CD4-positive, alpha-beta T cell (primary cell): ENCODE measurements at regions not wholly inside any gene's neighbourhood (a gene's known extent, or its start where the extent isn't known, plus 50 kb on each side); places are given as distances from the start of the nearest gene placed in this dataset.
"Not testable (repeated sequence)": the region's sequence is repeated elsewhere in the genome, so short reads cannot be mapped to it uniquely, and the experiment has no call there.

Experiments used
- ATAC-seq: fragments of 200-7000 bp; cut with Tn5 transposase; one replicate; pipeline ENCODE4 v1.10.0; 2022; ENCODE audit warnings: mild to moderate bottlenecking; ENCODE audit not compliant: poor library complexity
- CTCF ChIA-PET: fragments of 350-600 bp; sonication (Branson Sonifier 250); formaldehyde crosslinking; loops from one replicate; lab custom pipeline; 2021; ENCODE audit warnings: antibody characterized with exemption, inconsistent platforms; lab: Charles Lee
- POLR2A ChIA-PET: fragments of 350-600 bp; sonication (Branson Sonifier 250); formaldehyde crosslinking; loops from one replicate; lab custom pipeline; 2021; ENCODE audit warnings: antibody characterized with exemption, inconsistent platforms; lab: Charles Lee
- DNase-seq, 14 experiments: peaks; one replicate each; pipeline ENCODE4 v3.0.0-alpha.2; 2013 to 2020; ENCODE audit warnings: mixed read lengths in 2 of 14
- H3K27ac ChIP-seq, 2 donors: one replicate each; pipeline versions ENCODE4 v1.5.1 to v1.7.0; 2013; ENCODE audit warnings: low read length in 2 of 2, low read depth in 1 of 2, mild to moderate bottlenecking in 1 of 2
- H3K27me3 ChIP-seq, 2 experiments: 1 replicate in 1 of 2; 2 replicates in 1 of 2; pipeline versions ENCODE4 v1.6.1 to v1.7.0; 2013; ENCODE audit warnings: low read length in 2 of 2, control low read depth in 1 of 2, mild to moderate bottlenecking in 1 of 2, moderate library complexity in 1 of 2; ENCODE audit not compliant: insufficient read depth in 2 of 2, control insufficient read depth in 1 of 2
- H3K36me3 ChIP-seq: one replicate; pipeline ENCODE4 v1.6.1; 2013; ENCODE audit warnings: low read length, control low read depth; ENCODE audit not compliant: insufficient read depth
- H3K4me1 ChIP-seq: one replicate; pipeline ENCODE4 v1.6.1; 2013; ENCODE audit warnings: low read length, control low read depth; ENCODE audit not compliant: insufficient read depth
- H3K4me3 ChIP-seq: one replicate; pipeline ENCODE4 v1.5.1; 2013; ENCODE audit warnings: mild to moderate bottlenecking, low read length, moderate library complexity
- H3K9me3 ChIP-seq, 2 experiments: 1 replicate in 1 of 2; 2 replicates in 1 of 2; pipeline versions ENCODE4 v1.6.1 to v1.7.0; 2013; ENCODE audit warnings: low read length in 2 of 2, mild to moderate bottlenecking in 2 of 2, control low read depth in 1 of 2, moderate library complexity in 1 of 2; ENCODE audit not compliant: control insufficient read depth in 1 of 2, insufficient read depth in 1 of 2
- H3K27ac Mint-ChIP-seq: one replicate; pipeline ENCODE4 v1.8.0; 2020; ENCODE audit warnings: mixed read lengths
- H3K27me3 Mint-ChIP-seq: one replicate; pipeline ENCODE4 v1.8.0; 2021; ENCODE audit warnings: mixed read lengths
- H3K36me3 Mint-ChIP-seq: one replicate; pipeline ENCODE4 v1.8.0; 2021; ENCODE audit warnings: low read depth, mixed read lengths
- H3K4me1 Mint-ChIP-seq: one replicate; pipeline ENCODE4 v1.8.0; 2021; ENCODE audit warnings: low read depth, mixed read lengths
- H3K4me3 Mint-ChIP-seq: one replicate; pipeline ENCODE4 v1.8.0; 2020; ENCODE audit warnings: mild to moderate bottlenecking, mixed read lengths
- H3K9me3 Mint-ChIP-seq: one replicate; pipeline ENCODE4 v1.8.0; 2020; ENCODE audit warnings: mixed read lengths
- intact Hi-C, 2 experiments: fragments of 100-400 bp; cut with DNase I in 1 of 2; cut with micrococcal nuclease in 1 of 2; formaldehyde crosslinking; loops; one replicate each; pipeline versions ENCODE4 v1.15.1 to v1.9.0; 2023 to 2025; cut with DNase I, micrococcal nuclease
- TF ChIP-seq, protein P1 (sequence below): fragments of 200-600 bp; IDR thresholded peaks from one replicate; pipeline ENCODE4 v1.8.0; 2022; ENCODE audit warnings: antibody characterized with exemption, mild to moderate bottlenecking

DNA sequence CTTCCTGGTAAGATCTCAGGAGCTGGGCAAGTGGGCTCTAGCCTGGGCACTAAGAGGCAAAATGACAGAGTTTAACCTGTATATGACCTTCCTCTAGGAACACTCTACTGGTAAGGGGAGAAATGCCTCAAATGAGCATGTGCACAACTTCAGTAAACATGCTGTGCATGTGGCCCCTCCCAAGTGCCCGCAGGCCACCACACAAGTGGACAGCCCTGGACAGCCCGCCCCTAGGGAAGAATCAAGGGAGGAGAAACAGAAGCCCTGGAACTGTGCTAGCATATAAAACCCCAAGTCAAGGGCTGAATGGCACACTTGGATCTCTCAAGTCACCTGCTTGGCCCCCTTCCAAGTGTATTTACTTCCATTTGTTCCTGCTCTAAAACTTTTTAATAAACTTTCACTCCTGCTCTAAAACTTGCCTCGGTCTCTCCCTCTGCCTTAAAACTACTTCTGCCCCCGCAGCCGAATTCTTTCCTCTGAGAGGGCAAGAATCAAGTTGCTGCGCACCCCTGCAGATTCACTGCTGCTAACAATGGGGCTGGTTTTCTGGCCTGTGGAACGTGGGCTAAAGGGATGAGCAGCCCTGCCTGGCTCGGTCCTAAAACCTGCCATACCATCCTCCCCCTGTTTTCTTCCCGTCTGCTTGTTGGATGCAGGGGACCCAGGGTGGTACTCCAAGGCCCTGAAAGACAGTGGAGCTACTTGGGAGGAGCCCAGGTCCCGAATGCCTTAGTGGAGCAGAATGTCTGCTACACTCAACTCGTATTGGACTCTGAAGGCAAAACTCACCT lies 93.5 kb downstream of the IER5 start:
- TF ChIP-seq, protein P1, sequence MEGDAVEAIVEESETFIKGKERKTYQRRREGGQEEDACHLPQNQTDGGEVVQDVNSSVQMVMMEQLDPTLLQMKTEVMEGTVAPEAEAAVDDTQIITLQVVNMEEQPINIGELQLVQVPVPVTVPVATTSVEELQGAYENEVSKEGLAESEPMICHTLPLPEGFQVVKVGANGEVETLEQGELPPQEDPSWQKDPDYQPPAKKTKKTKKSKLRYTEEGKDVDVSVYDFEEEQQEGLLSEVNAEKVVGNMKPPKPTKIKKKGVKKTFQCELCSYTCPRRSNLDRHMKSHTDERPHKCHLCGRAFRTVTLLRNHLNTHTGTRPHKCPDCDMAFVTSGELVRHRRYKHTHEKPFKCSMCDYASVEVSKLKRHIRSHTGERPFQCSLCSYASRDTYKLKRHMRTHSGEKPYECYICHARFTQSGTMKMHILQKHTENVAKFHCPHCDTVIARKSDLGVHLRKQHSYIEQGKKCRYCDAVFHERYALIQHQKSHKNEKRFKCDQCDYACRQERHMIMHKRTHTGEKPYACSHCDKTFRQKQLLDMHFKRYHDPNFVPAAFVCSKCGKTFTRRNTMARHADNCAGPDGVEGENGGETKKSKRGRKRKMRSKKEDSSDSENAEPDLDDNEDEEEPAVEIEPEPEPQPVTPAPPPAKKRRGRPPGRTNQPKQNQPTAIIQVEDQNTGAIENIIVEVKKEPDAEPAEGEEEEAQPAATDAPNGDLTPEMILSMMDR: no peak
- no peaks in the 10 kb centered on the region for H3K9me3 Mint-ChIP-seq
- no peak overlapping the region for H3K27ac Mint-ChIP-seq
- peaks cover 21% of the 10 kb centered on the region for H3K4me1 Mint-ChIP-seq
- Histone ChIP-seq H3K27ac (no peak overlapping the region), H3K36me3 (no peaks in the 10 kb centered on the region), H3K4me1 (peaks cover 19% of the 10 kb centered on the region), H3K4me3 (no peak overlapping the region), H3K27me3 (no peaks in the 10 kb centered on the region), H3K9me3 (no peaks in the 10 kb centered on the region)
- CTCF ChIA-PET: no interaction called here
- no peak for ATAC-seq
- H3K27me3 Mint-ChIP-seq: peaks cover 2% of the 10 kb centered on the region
- POLR2A ChIA-PET: no interaction called here
- no peaks in the 10 kb centered on the region for H3K36me3 Mint-ChIP-seq
- H3K4me3 Mint-ChIP-seq: no peak overlapping the region
- intact Hi-C loops: no loop called here
- DNase-seq: no peak

DNA sequence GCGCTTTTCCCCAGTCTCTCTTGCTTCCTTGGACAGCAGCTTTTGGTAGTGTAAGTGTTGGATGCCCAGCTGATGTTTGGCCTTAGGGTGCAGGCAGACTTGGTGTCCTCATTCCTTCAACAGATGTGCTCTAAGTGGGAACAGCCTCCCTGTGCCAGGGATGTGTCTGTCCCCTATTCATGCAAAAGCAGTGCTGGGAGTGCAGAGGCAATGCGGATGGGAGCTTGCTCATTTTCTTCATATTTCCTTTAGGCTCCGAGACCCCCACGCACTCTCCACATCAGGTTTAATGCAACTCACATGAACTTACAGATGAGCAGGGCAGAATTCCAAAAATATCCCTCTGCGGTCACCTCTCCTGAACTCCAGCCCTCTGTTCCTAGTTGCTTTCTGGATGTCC lies 96.1 kb downstream of the IER5 start:
- H3K27ac ChIP-seq: no peak overlapping the region
- Mint-ChIP-seq H3K27me3 (peaks cover 4% of the 10 kb centered on the region), H3K36me3 (no peaks in the 10 kb centered on the region), H3K9me3 (no peaks in the 10 kb centered on the region), H3K4me1 (peaks cover 10% of the 10 kb centered on the region), H3K27ac (no peak overlapping the region), H3K4me3 (no peak overlapping the region)
- no peaks in the 10 kb centered on the region for H3K9me3 ChIP-seq
- DNase-seq: no peak
- ChIA-PET POLR2A (no interaction called here), CTCF (no interaction called here)
- ATAC-seq: no peak
- intact Hi-C loops: loop anchor here in 1 of 2 experiments (5.0 kb wide), 1 partner anchor 493 kb away; no protein-coding TSS in a partner anchor
- no peak overlapping the region for H3K4me3 ChIP-seq
- peaks cover 15% of the 10 kb centered on the region for H3K4me1 ChIP-seq
- TF ChIP-seq, protein P1: no peak
- no peaks in the 10 kb centered on the region for H3K36me3 ChIP-seq
- H3K27me3 ChIP-seq: no peaks in the 10 kb centered on the region

DNA sequence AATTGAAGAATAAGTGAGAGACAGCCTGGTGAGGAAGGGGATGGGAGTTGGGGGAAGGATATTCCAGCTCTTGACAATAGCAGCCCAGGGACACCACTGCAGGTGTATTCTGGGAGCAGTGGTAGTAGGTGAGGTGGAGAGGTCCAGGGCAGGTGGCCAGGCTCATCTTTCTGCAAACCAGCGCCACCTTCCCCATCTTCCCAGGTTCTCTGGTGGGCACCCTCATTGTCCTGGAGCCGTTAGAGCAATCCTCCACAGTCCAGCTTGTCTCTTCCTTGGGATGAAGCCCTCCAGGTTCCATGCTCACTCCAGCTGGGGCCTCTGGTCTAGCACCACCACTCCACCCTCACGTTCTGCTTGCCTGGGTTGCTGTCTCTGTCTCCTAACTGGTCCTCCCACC lies 97.0 kb downstream of the IER5 start:
- Histone ChIP-seq H3K4me3 (no peak overlapping the region), H3K27me3 (no peaks in the 10 kb centered on the region), H3K4me1 (peaks cover 15% of the 10 kb centered on the region), H3K27ac (no peak overlapping the region), H3K9me3 (no peaks in the 10 kb centered on the region), H3K36me3 (no peaks in the 10 kb centered on the region)
- peaks cover 4% of the 10 kb centered on the region for H3K27me3 Mint-ChIP-seq
- ATAC-seq (no peak), DNase-seq (no peak)
- H3K36me3 Mint-ChIP-seq: no peaks in the 10 kb centered on the region
- ChIA-PET POLR2A (no interaction called here), CTCF (interaction anchor here (0.9 kb wide), 1 partner anchor 239 kb away, joined by 3 read pairs; no protein-coding TSS in a partner anchor)
- no peaks in the 10 kb centered on the region for H3K9me3 Mint-ChIP-seq
- H3K4me1 Mint-ChIP-seq: peaks cover 2% of the 10 kb centered on the region
- no peak overlapping the region for H3K27ac Mint-ChIP-seq
- H3K4me3 Mint-ChIP-seq: no peak overlapping the region
- intact Hi-C loops: loop anchor here in 1 of 2 experiments (5.0 kb wide), 1 partner anchor 492 kb away; no protein-coding TSS in a partner anchor
- TF ChIP-seq, protein P1: no peak

- H3K9me3 Mint-ChIP-seq, H3K36me3 ChIP-seq, POLR2A ChIA-PET, H3K9me3 ChIP-seq, H3K4me3 ChIP-seq, H3K27me3 ChIP-seq, H3K4me3 Mint-ChIP-seq, ATAC-seq, H3K27ac Mint-ChIP-seq, H3K36me3 Mint-ChIP-seq, H3K27me3 Mint-ChIP-seq, DNase-seq, H3K27ac ChIP-seq, H3K4me1 Mint-ChIP-seq: not testable (repeated sequence)
- CTCF ChIA-PET: interaction anchor here (1.6 kb wide), 1 partner anchor 239 kb away, joined by 5 read pairs; no protein-coding TSS in a partner anchor
- intact Hi-C loops: loop anchor here in 1 of 2 experiments (5.0 kb wide), 1 partner anchor 491 kb away; no protein-coding TSS in a partner anchor
- peaks cover 12% of the 10 kb centered on the region for H3K4me1 ChIP-seq
These were observed 97.6 kb downstream of the IER5 start for GRCh38 chr1:181186133-181186532.
